B cell (primary cell): ENCODE measurements at regions not wholly inside any gene's neighbourhood (a gene's known extent, or its start where the extent isn't known, plus 50 kb on each side); places are given as distances from the start of the nearest gene placed in this dataset.
"Not testable (repeated sequence)": the region's sequence is repeated elsewhere in the genome, so short reads cannot be mapped to it uniquely, and the experiment has no call there.

Experiments used
- ATAC-seq: fragments of 200-7000 bp; cut with Tn5 transposase; one replicate; pipeline ENCODE4 v1.10.0; 2021; ENCODE audit warnings: low read depth, mild to moderate bottlenecking, moderate number of reproducible peaks, moderate library complexity
- CTCF ChIA-PET: fragments of 350-600 bp; sonication (Branson Sonifier 250); formaldehyde crosslinking; loops from one replicate; lab custom pipeline; 2021; ENCODE audit warnings: antibody characterized with exemption, inconsistent platforms; lab: Charles Lee
- POLR2A ChIA-PET: fragments of 350-600 bp; sonication (Branson Sonifier 250); formaldehyde crosslinking; loops from one replicate; lab custom pipeline; 2021; ENCODE audit warnings: antibody characterized with exemption; lab: Charles Lee
- DNase-seq: peaks from one replicate; pipeline ENCODE4 v3.0.0; 2013
- H2AFZ ChIP-seq: 2 replicates; pipeline ENCODE4 v1.6.1; 2012; ENCODE audit warnings: mild to moderate bottlenecking, low read depth, low read length; ENCODE audit not compliant: insufficient read depth, poor library complexity, severe bottlenecking
- H3K27ac ChIP-seq, 2 donors: 1 replicate in 1 of 2; 2 replicates in 1 of 2; pipeline ENCODE4 v1.5.1; 2012 to 2013; ENCODE audit warnings: low read length in 2 of 2, mild to moderate bottlenecking in 2 of 2, moderate library complexity in 1 of 2
- H3K27me3 ChIP-seq, 4 experiments: fragments of 200-600 bp in 1 of 4; sonication (generic) in 1 of 4; replicated peaks in 1 of 4; 1 replicate in 2 of 4; 2 replicates in 2 of 4; pipeline versions ENCODE4 v1.6.1 to v1.7.0; 2013 to 2016; ENCODE audit warnings: low read length in 3 of 4, mild to moderate bottlenecking in 2 of 4, mixed read lengths in 1 of 4, moderate library complexity in 1 of 4; ENCODE audit not compliant: insufficient read depth in 4 of 4, control insufficient read depth in 3 of 4; ENCODE audit errors: control extremely low read depth in 1 of 4
- H3K36me3 ChIP-seq, 2 experiments: replicated peaks in 1 of 2; 1 replicate in 1 of 2; 2 replicates in 1 of 2; pipeline versions ENCODE4 v1.6.1 to v1.7.1; 2013; ENCODE audit warnings: low read length in 1 of 2; ENCODE audit not compliant: insufficient read depth in 2 of 2, control insufficient read depth in 1 of 2; ENCODE audit errors: control extremely low read depth in 1 of 2, extremely low read depth in 1 of 2
- H3K4me1 ChIP-seq, 2 donors: fragments of 200-600 bp in 1 of 2; sonication (generic) in 1 of 2; 1 replicate in 1 of 2; 2 replicates in 1 of 2; pipeline versions ENCODE4 v1.5.1 to v1.6.1; 2013 to 2017; ENCODE audit warnings: low read length in 2 of 2; ENCODE audit not compliant: control insufficient read depth in 2 of 2, insufficient read depth in 2 of 2
- H3K4me2 ChIP-seq: replicated peaks from 2 replicates; pipeline ENCODE3; 2012; ENCODE audit warnings: mild to moderate bottlenecking, low read depth, low read length; ENCODE audit not compliant: poor library complexity, severe bottlenecking
- H3K4me3 ChIP-seq, 5 experiments: fragments of 200-600 bp in 1 of 5; sonication (generic) in 1 of 5; 1 replicate in 3 of 5; 2 replicates in 2 of 5; pipeline versions ENCODE4 v1.5.1 to v1.7.0; 2011 to 2016; ENCODE audit warnings: low read length in 4 of 5, mild to moderate bottlenecking in 4 of 5, low read depth in 2 of 5, control low read depth in 1 of 5, moderate library complexity in 1 of 5; ENCODE audit not compliant: insufficient read depth in 1 of 5; ENCODE audit errors: control extremely low read depth in 1 of 5, extremely low read depth in 1 of 5
- H3K79me2 ChIP-seq: fragments of 200-600 bp; sonication (generic); one replicate; pipeline ENCODE4 v1.6.0; 2016; ENCODE audit warnings: low read length; ENCODE audit not compliant: control insufficient read depth, insufficient read depth
- H3K9ac ChIP-seq: fragments of 200-600 bp; sonication (generic); 2 replicates; pipeline ENCODE4 v1.6.1; 2017; ENCODE audit warnings: mild to moderate bottlenecking, low read length, moderate library complexity
- H3K9me3 ChIP-seq, 3 donors: one replicate each; pipeline versions ENCODE4 v1.6.1 to v1.7.1; 2013; ENCODE audit warnings: low read length in 2 of 3; ENCODE audit not compliant: control insufficient read depth in 2 of 3, insufficient read depth in 1 of 3; ENCODE audit errors: control extremely low read depth in 1 of 3
- H4K20me1 ChIP-seq: 2 replicates; pipeline ENCODE4 v1.6.0; 2012; ENCODE audit warnings: mild to moderate bottlenecking, low read length; ENCODE audit not compliant: insufficient read depth, control insufficient read depth, poor library complexity, severe bottlenecking
- H3K27ac Mint-ChIP-seq: one replicate; pipeline ENCODE4 v1.8.0; 2021; ENCODE audit warnings: mixed read lengths
- H3K27me3 Mint-ChIP-seq: one replicate; pipeline ENCODE4 v1.8.0; 2021; ENCODE audit warnings: mixed read lengths
- H3K4me1 Mint-ChIP-seq: one replicate; pipeline ENCODE4 v1.8.0; 2021; ENCODE audit warnings: mixed read lengths
- H3K4me3 Mint-ChIP-seq: one replicate; pipeline ENCODE4 v1.8.0; 2021; ENCODE audit warnings: mixed read lengths
- H3K9me3 Mint-ChIP-seq: one replicate; pipeline ENCODE4 v1.8.0; 2022; ENCODE audit warnings: mixed read lengths; ENCODE audit not compliant: insufficient read depth
- WGBS: methylation state at CpG from one replicate; pipeline ENCODE4 v1.1.5; 2013; ENCODE audit warnings: missing lambda C conversion rate; ENCODE audit not compliant: insufficient coverage; 5-methylcytosine and 5-hydroxymethylcytosine counted together
- intact Hi-C: fragments of 100-400 bp; cut with micrococcal nuclease; formaldehyde crosslinking; loops from one replicate; pipeline ENCODE4 v1.10.0; 2022

DNA sequence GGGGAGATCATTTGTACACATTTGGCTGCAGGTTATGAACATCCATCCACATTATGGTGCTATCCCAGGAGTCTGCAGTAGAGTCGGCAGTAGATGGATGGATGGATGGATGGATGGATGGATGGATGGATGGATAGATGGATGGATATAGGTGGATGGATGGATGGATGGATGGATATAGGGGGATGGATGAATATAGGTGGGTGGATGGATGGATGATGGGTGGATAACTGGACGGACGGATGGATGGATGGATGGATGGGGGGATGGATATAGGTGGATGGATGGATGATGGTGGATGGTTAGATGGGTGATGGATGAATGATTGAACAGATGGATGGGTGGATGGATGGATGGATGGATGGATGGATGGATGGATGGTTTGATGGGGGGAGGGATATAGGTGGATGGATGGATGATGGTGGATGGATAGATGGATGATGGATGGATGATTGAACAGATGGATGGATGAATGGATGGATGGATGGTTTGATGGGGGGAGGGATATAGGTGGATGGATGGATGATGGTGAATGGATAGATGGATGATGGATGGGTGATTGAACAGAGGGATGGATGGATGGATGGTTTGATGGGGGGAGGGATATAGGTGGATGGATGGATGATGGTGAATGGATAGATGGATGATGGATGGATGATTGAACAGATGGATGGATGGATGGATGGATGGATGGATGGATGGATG is 65.3 kb upstream of the PRR5 start:
- H3K9ac ChIP-seq, H3K4me2 ChIP-seq, H3K9me3 ChIP-seq, ATAC-seq, H3K36me3 ChIP-seq, H3K4me1 Mint-ChIP-seq, H3K27ac ChIP-seq, H3K27me3 ChIP-seq, H3K27ac Mint-ChIP-seq, intact Hi-C loops, H3K9me3 Mint-ChIP-seq, H3K4me3 Mint-ChIP-seq, DNase-seq, H3K27me3 Mint-ChIP-seq, H3K4me3 ChIP-seq, POLR2A ChIA-PET, H3K4me1 ChIP-seq, H2AFZ ChIP-seq, H3K79me2 ChIP-seq, H4K20me1 ChIP-seq: not testable (repeated sequence)
- WGBS: 100% methylated on average over 3 of the region's 3 CpGs
- CTCF ChIA-PET: interaction anchor here (1.0 kb wide), 1 partner anchor 10 kb away, joined by 4 read pairs; no protein-coding TSS in a partner anchor

DNA sequence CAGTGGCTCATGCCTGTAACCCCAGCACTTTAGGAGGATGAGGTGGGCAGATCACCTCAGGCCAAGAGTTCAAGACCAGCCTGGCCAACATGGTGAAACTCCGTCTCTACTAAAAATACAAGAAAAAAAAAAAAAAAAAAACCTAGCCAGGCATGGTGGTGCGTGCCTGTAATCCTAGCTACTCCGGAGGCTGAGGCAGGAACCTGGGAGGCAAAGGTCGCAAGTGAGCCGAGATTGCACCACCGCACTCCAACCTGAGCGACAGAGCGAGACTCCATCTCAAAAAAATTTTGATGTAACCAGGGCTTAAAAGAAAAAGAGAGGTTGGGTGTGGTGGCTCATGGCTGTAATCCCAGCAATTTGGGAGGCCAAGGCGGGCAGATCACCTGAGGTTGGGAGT is 66.4 kb upstream of the PRR5 start:
- H3K4me1 Mint-ChIP-seq, H3K27ac Mint-ChIP-seq, H4K20me1 ChIP-seq, H3K27me3 ChIP-seq, intact Hi-C loops, H2AFZ ChIP-seq, H3K79me2 ChIP-seq, H3K4me3 Mint-ChIP-seq, ATAC-seq, H3K4me1 ChIP-seq, DNase-seq, H3K27ac ChIP-seq, H3K4me2 ChIP-seq, H3K9ac ChIP-seq, POLR2A ChIA-PET, H3K9me3 Mint-ChIP-seq, H3K4me3 ChIP-seq, H3K9me3 ChIP-seq, H3K36me3 ChIP-seq, H3K27me3 Mint-ChIP-seq: not testable (repeated sequence)
- WGBS: 93% methylated on average over 8 of the region's 9 CpGs
- CTCF ChIA-PET: interaction anchor here (1.0 kb wide), 1 partner anchor 9 kb away, joined by 4 read pairs; no protein-coding TSS in a partner anchor
